SK-N-SH (cell line): ENCODE measurements at regions not wholly inside any gene's neighbourhood (a gene's known extent, or its start where the extent isn't known, plus 50 kb on each side); places are given as distances from the start of the nearest gene placed in this dataset.

Source experiments
- CTCF ChIA-PET: fragments of 300-600, 350-600 bp; formaldehyde crosslinking; extraction: SDS; loops from one replicate; lab custom pipeline; 2021; lab: Yijun Ruan, JAX
- POLR2A ChIA-PET: fragments of 350-600 bp; sonication (Branson Sonifier 250); formaldehyde crosslinking; extraction: SDS; loops from one replicate; lab custom pipeline; 2020; ENCODE audit warnings: antibody characterized with exemption, inconsistent platforms; lab: Yijun Ruan, JAX
- DNase-seq: peaks from one replicate; pipeline ENCODE4 v3.0.0; 2012
- H2AFZ ChIP-seq: fragments of 200-600 bp; sonication (generic); 2 replicates; pipeline ENCODE4 v1.8.1; 2016; ENCODE audit warnings: antibody characterized with exemption, mild to moderate bottlenecking, low read depth
- H3F3A ChIP-seq: fragments of 200-600 bp; sonication (generic); replicated peaks from 2 replicates; pipeline ENCODE3; 2016; ENCODE audit warnings: antibody characterized with exemption, mild to moderate bottlenecking; ENCODE audit not compliant: insufficient read depth
- H3K27ac ChIP-seq, 2 experiments: fragments of 200-500 bp in 1 of 2; fragments of 200-600 bp in 1 of 2; sonication (Bioruptor generic) in 1 of 2; sonication (generic), shearing (Covaris generic) in 1 of 2; 2 replicates each; pipeline versions ENCODE4 v1.5.1 to v1.6.1; 2014 to 2016; ENCODE audit warnings: low read depth in 2 of 2, inconsistent platforms in 1 of 2, low read length in 1 of 2, mild to moderate bottlenecking in 1 of 2, mixed read lengths in 1 of 2
- H3K27me3 ChIP-seq: fragments of 200-600 bp; sonication (generic), shearing (Covaris generic); 2 replicates; pipeline ENCODE4 v1.6.1; 2016; ENCODE audit warnings: mixed run types; ENCODE audit not compliant: insufficient read depth
- H3K36me3 ChIP-seq, 2 experiments: fragments of 200-500 bp in 1 of 2; fragments of 200-600 bp in 1 of 2; sonication (Bioruptor generic) in 1 of 2; sonication (generic) in 1 of 2; replicated peaks in 1 of 2; 2 replicates each; pipeline versions ENCODE3 to v1.5.1; 2014 to 2016; ENCODE audit warnings: low read length in 1 of 2, mild to moderate bottlenecking in 1 of 2; ENCODE audit not compliant: insufficient read depth in 2 of 2, control insufficient read depth in 1 of 2
- H3K4me1 ChIP-seq, 2 experiments: fragments of 200-500 bp in 1 of 2; fragments of 200-600 bp in 1 of 2; sonication (Bioruptor generic) in 1 of 2; sonication (generic), shearing (Covaris generic) in 1 of 2; 2 replicates each; pipeline versions ENCODE4 v1.5.1 to v1.6.1; 2014 to 2016; ENCODE audit warnings: low read depth in 1 of 2, low read length in 1 of 2, mixed run types in 1 of 2; ENCODE audit not compliant: insufficient read depth in 2 of 2, control insufficient read depth in 1 of 2
- H3K4me2 ChIP-seq: fragments of 200-600 bp; sonication (generic), shearing (Covaris generic); 2 replicates; pipeline ENCODE4 v1.6.1; 2017; ENCODE audit warnings: mixed run types
- H3K4me3 ChIP-seq, 2 experiments: fragments of 200-500 bp in 1 of 2; fragments of 200-600 bp in 1 of 2; sonication (Bioruptor generic) in 1 of 2; sonication (generic), shearing (Covaris generic) in 1 of 2; 2 replicates each; pipeline versions ENCODE4 v1.5.1 to v1.8.1; 2014 to 2016; ENCODE audit warnings: low read depth in 2 of 2, inconsistent platforms in 1 of 2, low read length in 1 of 2, mild to moderate bottlenecking in 1 of 2, mixed read lengths in 1 of 2, moderate library complexity in 1 of 2
- H3K79me2 ChIP-seq: fragments of 200-600 bp; sonication (generic); 2 replicates; pipeline ENCODE4 v1.8.1; 2017; ENCODE audit warnings: mild to moderate bottlenecking; ENCODE audit not compliant: insufficient read depth
- H3K9ac ChIP-seq: fragments of 200-600 bp; sonication (generic); 2 replicates; pipeline ENCODE4 v1.6.1; 2017; ENCODE audit warnings: mixed run types
- H3K9me2 ChIP-seq: fragments of 200-600 bp; sonication (generic); 2 replicates; pipeline ENCODE4 v1.6.1; 2017; ENCODE audit warnings: mixed run types
- H3K9me3 ChIP-seq: fragments of 200-600 bp; sonication (generic); 2 replicates; pipeline ENCODE4 v1.6.1; 2017; ENCODE audit warnings: mixed run types, mild to moderate bottlenecking, moderate library complexity
- H4K20me1 ChIP-seq: fragments of 200-600 bp; sonication (generic); 2 replicates; pipeline ENCODE4 v1.6.1; 2017; ENCODE audit warnings: mild to moderate bottlenecking, mixed run types; ENCODE audit not compliant: insufficient read depth
- CTCF ChIP-seq: fragments of 200-600 bp; sonication (generic); IDR thresholded peaks from 2 replicates; pipeline ENCODE4 v1.6.1; 2017; ENCODE audit warnings: antibody characterized with exemption, mild to moderate bottlenecking, moderate library complexity
- EP300 ChIP-seq, 2 experiments: IDR thresholded peaks; 2 replicates each; pipeline versions ENCODE4 v1.4.0 to v1.6.1; 2012; ENCODE audit warnings: borderline replicate concordance in 1 of 2, low read depth in 1 of 2, low read length in 1 of 2
- FOSL2 ChIP-seq: IDR thresholded peaks from 2 replicates; pipeline ENCODE4 v1.4.0; 2012; ENCODE audit warnings: low read depth, mild to moderate bottlenecking, moderate library complexity, borderline replicate concordance
- FOXJ3 ChIP-seq: sonication (generic); formaldehyde crosslinking; IDR thresholded peaks from 2 replicates; pipeline ENCODE4 v1.5.1; 2020; ENCODE audit warnings: mild to moderate bottlenecking, missing genetic modification reagents
- FOXM1 ChIP-seq: IDR thresholded peaks from 2 replicates; pipeline ENCODE4 v1.4.0; 2012; ENCODE audit warnings: low read depth, mild to moderate bottlenecking
- JUND ChIP-seq: IDR thresholded peaks from 2 replicates; pipeline ENCODE4 v1.4.0; 2012
- MXI1 ChIP-seq: IDR thresholded peaks from 2 replicates; pipeline ENCODE4 v1.6.1; 2012; ENCODE audit warnings: mild to moderate bottlenecking, low read depth, low read length, improper control_type of control experiment
- NRF1 ChIP-seq: IDR thresholded peaks from 2 replicates; pipeline ENCODE4 v1.6.1; 2012; ENCODE audit warnings: low read depth, mild to moderate bottlenecking, low read length
- POLR2AphosphoS5 ChIP-seq: IDR thresholded peaks from 2 replicates; pipeline ENCODE4 v1.6.1; 2012; ENCODE audit warnings: low read depth, low read length
- RAD21 ChIP-seq: IDR thresholded peaks from 2 replicates; pipeline ENCODE4 v1.6.1; 2012; ENCODE audit warnings: mild to moderate bottlenecking, low read length
- RCOR1 ChIP-seq: fragments of 150-350 bp; IDR thresholded peaks from 2 replicates; pipeline ENCODE4 v1.6.1; 2017; ENCODE audit warnings: antibody characterized with exemption, low read length
- SIN3A ChIP-seq: IDR thresholded peaks from 2 replicates; pipeline ENCODE4 v1.6.1; 2012; ENCODE audit warnings: low read depth, mild to moderate bottlenecking, low read length, moderate library complexity, borderline replicate concordance
- SMC3 ChIP-seq: IDR thresholded peaks from 2 replicates; pipeline ENCODE4 v1.6.1; 2012; ENCODE audit warnings: low read depth, low read length, improper control_type of control experiment
- TEAD4 ChIP-seq: IDR thresholded peaks from 2 replicates; pipeline ENCODE4 v1.4.0; 2012; ENCODE audit warnings: mild to moderate bottlenecking, borderline replicate concordance; ENCODE audit not compliant: insufficient read depth
- USF2 ChIP-seq: fragments of 150-350 bp; IDR thresholded peaks from 2 replicates; pipeline ENCODE4 v1.6.1; 2017; ENCODE audit warnings: antibody characterized with exemption, low read length, low read depth, borderline replicate concordance
- YY1 ChIP-seq: IDR thresholded peaks from 2 replicates; pipeline ENCODE4 v1.4.0; 2012; ENCODE audit warnings: low read depth, mild to moderate bottlenecking
- WGBS: methylation state at CpG from one replicate; pipeline ENCODE4 v1.1.6; 2017; ENCODE audit warnings: low lambda C conversion rate; 5-methylcytosine and 5-hydroxymethylcytosine counted together
- TF ChIP-seq, protein P1 (sequence below): IDR thresholded peaks from 2 replicates; pipeline ENCODE4; 2012
- TF ChIP-seq, protein P2 (sequence below): fragments of 150-350 bp; IDR thresholded peaks from 2 replicates; pipeline ENCODE4 v1.6.1; 2016; ENCODE audit warnings: mild to moderate bottlenecking, low read depth, low read length

DNA sequence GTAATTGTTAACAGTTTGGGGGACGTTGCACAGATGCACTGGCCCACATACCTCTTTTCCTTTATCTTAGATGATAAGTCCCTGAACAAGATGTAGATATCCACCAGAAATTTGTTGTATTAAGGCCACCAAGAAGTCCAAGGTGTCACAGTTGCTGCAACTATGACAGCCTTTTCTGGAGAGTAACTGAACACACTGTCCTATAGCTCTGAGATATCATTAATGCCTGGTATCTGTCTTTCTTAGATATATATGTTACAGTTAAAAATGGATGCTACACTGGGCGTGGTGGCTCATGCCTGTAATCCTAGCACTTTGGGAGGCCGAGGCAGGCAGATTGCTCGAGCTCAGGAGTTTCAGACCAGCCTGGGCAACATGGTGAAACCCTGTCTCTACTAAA, 77.8 kb upstream of the PRDX4 start:
- WGBS = 0% methylated on average over 4 of the region's 4 CpGs
- no peaks in the 10 kb centered on the region for H3K79me2 ChIP-seq

More for the DNA sequence above, 77.8 kb upstream of the PRDX4 start:
- Histone ChIP-seq H4K20me1 (no peaks in the 10 kb centered on the region), H3K9ac (no peak overlapping the region), H2AFZ (no peak overlapping the region), H3K9me2 (no peaks in the 10 kb centered on the region), H3K4me3 (no peak overlapping the region), H3K9me3 (no peaks in the 10 kb centered on the region), H3K36me3 (no peaks in the 10 kb centered on the region), H3F3A (no peaks in the 10 kb centered on the region), H3K4me1 (no peaks in the 10 kb centered on the region), H3K27ac (no peak overlapping the region), H3K27me3 (no peaks in the 10 kb centered on the region), H3K4me2 (no peak overlapping the region)
- CTCF ChIA-PET = no interaction called here
- no peak for TF ChIP-seq NRF1
- no peak for TF ChIP-seq POLR2AphosphoS5
- no peak for TF ChIP-seq CTCF
- TF ChIP-seq USF2 = no peak
- no peak for TF ChIP-seq EP300 (IDR thresholded peaks at IDR 0.05; ENCODE audit: borderline replicate concordance in 1 of 2, low read depth in 1 of 2, low read length in 1 of 2)
- no peak for TF ChIP-seq RAD21
- no peak for TF ChIP-seq JUND
- no peak for TF ChIP-seq FOSL2
- no peak for TF ChIP-seq SMC3
- TF ChIP-seq RCOR1 = no peak
- no peak for TF ChIP-seq MXI1
- TF ChIP-seq, protein P1, sequence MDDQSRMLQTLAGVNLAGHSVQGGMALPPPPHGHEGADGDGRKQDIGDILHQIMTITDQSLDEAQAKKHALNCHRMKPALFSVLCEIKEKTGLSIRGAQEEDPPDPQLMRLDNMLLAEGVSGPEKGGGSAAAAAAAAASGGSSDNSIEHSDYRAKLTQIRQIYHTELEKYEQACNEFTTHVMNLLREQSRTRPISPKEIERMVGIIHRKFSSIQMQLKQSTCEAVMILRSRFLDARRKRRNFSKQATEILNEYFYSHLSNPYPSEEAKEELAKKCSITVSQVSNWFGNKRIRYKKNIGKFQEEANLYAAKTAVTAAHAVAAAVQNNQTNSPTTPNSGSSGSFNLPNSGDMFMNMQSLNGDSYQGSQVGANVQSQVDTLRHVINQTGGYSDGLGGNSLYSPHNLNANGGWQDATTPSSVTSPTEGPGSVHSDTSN = no peak
- TF ChIP-seq FOXJ3 (CRISPR knock-in tag) = no peak
- no peak for TF ChIP-seq SIN3A
- TF ChIP-seq TEAD4 = no peak
- TF ChIP-seq, protein P2, sequence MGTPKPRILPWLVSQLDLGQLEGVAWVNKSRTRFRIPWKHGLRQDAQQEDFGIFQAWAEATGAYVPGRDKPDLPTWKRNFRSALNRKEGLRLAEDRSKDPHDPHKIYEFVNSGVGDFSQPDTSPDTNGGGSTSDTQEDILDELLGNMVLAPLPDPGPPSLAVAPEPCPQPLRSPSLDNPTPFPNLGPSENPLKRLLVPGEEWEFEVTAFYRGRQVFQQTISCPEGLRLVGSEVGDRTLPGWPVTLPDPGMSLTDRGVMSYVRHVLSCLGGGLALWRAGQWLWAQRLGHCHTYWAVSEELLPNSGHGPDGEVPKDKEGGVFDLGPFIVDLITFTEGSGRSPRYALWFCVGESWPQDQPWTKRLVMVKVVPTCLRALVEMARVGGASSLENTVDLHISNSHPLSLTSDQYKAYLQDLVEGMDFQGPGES = no peak
- TF ChIP-seq FOXM1 = no peak
- no peak for TF ChIP-seq YY1
- POLR2A ChIA-PET = no interaction called here
- no peak for DNase-seq
